Loucy (cell line): ENCODE measurements at regions not wholly inside any gene's neighbourhood (a gene's known extent, or its start where the extent isn't known, plus 50 kb on each side); places are given as distances from the start of the nearest gene placed in this dataset.

ENCODE experiments used
- H2AFZ ChIP-seq: fragments of 200-600 bp; sonication (generic); 2 replicates; pipeline ENCODE4 v1.6.0; 2016; ENCODE audit warnings: antibody characterized with exemption, mild to moderate bottlenecking, low read length, moderate library complexity
- H3F3A ChIP-seq: fragments of 200-600 bp; 2 replicates; pipeline ENCODE4 v1.6.0; 2016; ENCODE audit warnings: antibody characterized with exemption, low read depth, mild to moderate bottlenecking
- H3K27me3 ChIP-seq: fragments of 200-600 bp; sonication (generic); 2 replicates; pipeline ENCODE4 v1.6.1; 2014; ENCODE audit warnings: low read length, mild to moderate bottlenecking; ENCODE audit not compliant: insufficient read depth, poor library complexity, severe bottlenecking
- H3K36me3 ChIP-seq: fragments of 200-600 bp; sonication (generic); 2 replicates; pipeline ENCODE4 v1.6.1; 2016; ENCODE audit warnings: low read length; ENCODE audit not compliant: insufficient read depth
- H3K4me1 ChIP-seq: fragments of 200-600 bp; sonication (generic); 2 replicates; pipeline ENCODE4 v1.5.1; 2014; ENCODE audit warnings: low read length, mild to moderate bottlenecking; ENCODE audit not compliant: insufficient read depth, poor library complexity, severe bottlenecking
- H3K4me2 ChIP-seq: fragments of 200-600 bp; sonication (generic); 2 replicates; pipeline ENCODE4 v1.6.0; 2014; ENCODE audit warnings: antibody characterized with exemption, low read length, low read depth, mild to moderate bottlenecking; ENCODE audit not compliant: poor library complexity, severe bottlenecking
- H3K4me3 ChIP-seq: fragments of 200-600 bp; sonication (generic); 2 replicates; pipeline ENCODE4 v1.5.1; 2014; ENCODE audit warnings: low read length, mild to moderate bottlenecking, mixed read lengths; ENCODE audit not compliant: poor library complexity, severe bottlenecking
- H3K79me2 ChIP-seq: fragments of 200-600 bp; sonication (generic); 2 replicates; pipeline ENCODE4 v1.6.1; 2014; ENCODE audit warnings: low read length; ENCODE audit not compliant: insufficient read depth
- H3K9ac ChIP-seq: fragments of 200-600 bp; sonication (generic); 2 replicates; pipeline ENCODE4 v1.6.0; 2014; ENCODE audit warnings: mild to moderate bottlenecking, low read depth, low read length, moderate library complexity; ENCODE audit not compliant: poor library complexity, severe bottlenecking
- H3K9me2 ChIP-seq: fragments of 200-600 bp; sonication (generic); replicated peaks from 2 replicates; pipeline ENCODE4 v1.6.1; 2016; ENCODE audit warnings: low read depth, low read length, mixed read lengths
- H3K9me3 ChIP-seq: fragments of 200-600 bp; sonication (generic); 2 replicates; pipeline ENCODE4 v1.6.1; 2014; ENCODE audit warnings: mild to moderate bottlenecking, antibody characterized with exemption, low read length, low read depth; ENCODE audit not compliant: insufficient read depth
- H4K20me1 ChIP-seq: fragments of 200-600 bp; sonication (generic); 2 replicates; pipeline ENCODE4 v1.6.0; 2014; ENCODE audit warnings: antibody characterized with exemption, low read length, mild to moderate bottlenecking; ENCODE audit not compliant: insufficient read depth, poor library complexity, severe bottlenecking
- CTCF ChIP-seq: fragments of 200-600 bp; sonication (generic); conservative IDR thresholded peaks from 2 replicates; pipeline ENCODE4 v1.5.1; 2014; ENCODE audit warnings: mild to moderate bottlenecking, antibody characterized with exemption, low read length
- EZH2phosphoT487 ChIP-seq: fragments of 200-600 bp; IDR thresholded peaks from 2 replicates; pipeline ENCODE4 v1.6.1; 2018; ENCODE audit warnings: antibody characterized with exemption, mild to moderate bottlenecking, moderate library complexity, borderline replicate concordance

GRCh38 chr1:65554829-65555228 is 134.4 kb downstream of the LEPR start:
- H3K9me2 ChIP-seq = no peaks in the 10 kb centered on the region
- H3K36me3 ChIP-seq = no peaks in the 10 kb centered on the region
- TF ChIP-seq CTCF (no peak), EZH2phosphoT487 (no peak)
- H4K20me1 ChIP-seq = no peaks in the 10 kb centered on the region
- no peak overlapping the region for H3K4me2 ChIP-seq
- H3K4me3 ChIP-seq = no peak overlapping the region
- H3F3A ChIP-seq = no peaks in the 10 kb centered on the region
- no peak overlapping the region for H3K9ac ChIP-seq
- no peaks in the 10 kb centered on the region for H3K9me3 ChIP-seq
- H2AFZ ChIP-seq = no peak overlapping the region
- H3K4me1 ChIP-seq = no peaks in the 10 kb centered on the region
- no peaks in the 10 kb centered on the region for H3K27me3 ChIP-seq
- H3K79me2 ChIP-seq = no peaks in the 10 kb centered on the region

- no peak overlapping the region for H2AFZ ChIP-seq
- H3K9me2 ChIP-seq = no peaks in the 10 kb centered on the region
- no peak overlapping the region for H3K9ac ChIP-seq
- no peak overlapping the region for H3K4me2 ChIP-seq
- no peaks in the 10 kb centered on the region for H3K9me3 ChIP-seq
- H3K79me2 ChIP-seq = no peaks in the 10 kb centered on the region
- no peaks in the 10 kb centered on the region for H3K4me1 ChIP-seq
- no peaks in the 10 kb centered on the region for H3F3A ChIP-seq
- H3K4me3 ChIP-seq = no peak overlapping the region
- H3K36me3 ChIP-seq = no peaks in the 10 kb centered on the region
- TF ChIP-seq CTCF (no peak), EZH2phosphoT487 (no peak)
- H4K20me1 ChIP-seq = no peaks in the 10 kb centered on the region
- no peaks in the 10 kb centered on the region for H3K27me3 ChIP-seq
These were observed 137.7 kb downstream of the LEPR start for GRCh38 chr1:65558215-65558614.

- H4K20me1 ChIP-seq = no peaks in the 10 kb centered on the region
- no peaks in the 10 kb centered on the region for H3K9me3 ChIP-seq
- no peaks in the 10 kb centered on the region for H3K79me2 ChIP-seq
- no peak for TF ChIP-seq EZH2phosphoT487
- no peak for TF ChIP-seq CTCF
- H3K4me3 ChIP-seq = no peak overlapping the region
- H3K27me3 ChIP-seq = no peaks in the 10 kb centered on the region
- no peaks in the 10 kb centered on the region for H3K9me2 ChIP-seq
- no peaks in the 10 kb centered on the region for H3K4me1 ChIP-seq
- H3K36me3 ChIP-seq = no peaks in the 10 kb centered on the region
- H3F3A ChIP-seq = no peaks in the 10 kb centered on the region
- no peak overlapping the region for H3K9ac ChIP-seq
- no peak overlapping the region for H3K4me2 ChIP-seq
- no peak overlapping the region for H2AFZ ChIP-seq
These were observed 144.0 kb downstream of the LEPR start for GRCh38 chr1:65564493-65564892.
